Stimulated activated CD4-positive, alpha-beta T cell treated with anti-CD3 and anti-CD28 coated beads, Interleukin-12 subunit alpha, Interleukin-12 subunit beta, amount 100 ng/mL, for 4 hours (primary cell): ENCODE measurements at regions not wholly inside any gene's neighbourhood (a gene's known extent, or its start where the extent isn't known, plus 50 kb on each side); places are given as distances from the start of the nearest gene placed in this dataset.
"Not testable (repeated sequence)": the region's sequence is repeated elsewhere in the genome, so short reads cannot be mapped to it uniquely, and the experiment has no call there.

Experiments used
- DNase-seq: peaks from one replicate; pipeline ENCODE4 v3.0.0-alpha.2; 2020

DNA sequence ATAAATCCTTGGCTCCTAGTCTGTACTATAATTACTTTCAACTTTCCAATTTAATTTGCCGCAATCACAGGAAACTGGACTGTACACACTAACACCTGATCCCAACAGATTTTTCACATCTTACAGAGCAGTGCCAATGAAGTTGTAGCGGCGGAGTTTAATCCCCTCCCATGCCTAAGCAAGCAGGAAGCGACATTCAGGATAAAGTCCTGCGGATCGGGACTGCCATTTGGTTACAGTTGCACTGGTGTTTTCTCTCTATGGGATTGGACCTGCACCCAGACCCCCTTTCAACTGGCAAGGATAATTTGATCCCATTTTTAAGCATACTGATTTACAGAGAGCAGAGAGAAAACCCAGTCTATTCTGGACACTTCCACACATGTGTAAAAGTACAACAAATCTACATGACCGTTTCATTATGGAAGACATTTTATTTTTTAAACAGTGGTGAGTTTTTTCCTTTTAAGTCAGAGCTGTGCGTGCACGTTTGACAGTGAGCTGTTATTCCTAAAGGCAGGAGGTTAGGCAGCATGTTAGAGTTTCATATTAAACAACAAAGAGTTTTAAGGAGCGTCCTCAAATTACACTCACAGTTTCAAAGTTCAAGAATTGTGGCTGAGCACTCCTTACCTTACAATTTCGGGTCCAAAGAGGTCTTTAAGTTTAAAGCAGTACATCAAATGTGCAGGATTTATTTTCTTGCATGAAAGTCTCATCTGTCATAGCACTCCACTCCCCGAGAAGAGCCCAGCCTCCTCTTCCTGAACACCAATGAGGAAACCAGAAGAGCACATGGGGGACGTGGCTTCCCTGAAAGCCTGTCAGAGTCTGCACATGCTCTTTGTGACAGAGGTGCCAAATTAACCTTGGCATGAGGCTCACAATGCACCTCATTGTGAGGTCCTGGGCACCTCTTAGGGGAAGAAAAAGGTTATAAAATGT is 141.6 kb upstream of the RFC3 start:
- no peak for DNase-seq

DNA sequence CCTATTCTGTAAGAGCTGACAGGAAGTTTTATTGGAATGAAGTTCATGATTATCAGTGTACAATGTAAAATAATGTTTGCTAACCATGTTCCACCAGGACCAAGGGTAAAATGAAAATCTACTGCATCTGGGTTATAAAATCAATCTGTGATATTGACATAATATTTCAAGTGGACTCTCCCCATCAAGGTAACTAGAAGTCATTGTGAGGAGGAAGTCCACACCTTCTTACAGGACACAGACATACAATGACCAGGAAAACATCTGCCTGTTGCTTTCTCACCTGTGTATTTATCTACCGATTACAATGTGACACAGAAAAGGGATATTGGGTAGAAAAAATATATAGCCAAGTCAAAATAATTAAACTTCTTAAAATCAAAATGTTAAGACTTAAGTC is 140.7 kb upstream of the RFC3 start:
- DNase-seq, result no peak

DNA sequence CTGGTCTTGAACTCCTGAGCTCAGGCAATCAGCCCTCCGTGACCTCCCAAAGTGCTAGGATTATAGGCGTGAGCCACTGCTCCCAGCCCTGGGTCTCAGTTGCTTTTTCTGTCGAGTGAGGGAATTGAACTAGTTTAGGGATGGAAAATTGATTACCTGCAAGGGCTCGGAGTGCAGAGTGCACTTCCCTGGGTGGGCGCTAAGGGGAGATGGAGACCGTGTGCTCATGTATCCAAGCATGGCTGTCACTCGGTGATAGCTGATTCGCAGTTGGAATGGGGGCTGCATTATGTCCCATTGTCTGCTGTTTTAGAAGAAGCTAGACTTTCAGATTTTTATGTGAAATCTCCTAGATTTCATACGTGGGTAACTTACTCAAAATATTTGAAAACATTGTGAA is 139.9 kb upstream of the RFC3 start:
- no peak for DNase-seq

DNA sequence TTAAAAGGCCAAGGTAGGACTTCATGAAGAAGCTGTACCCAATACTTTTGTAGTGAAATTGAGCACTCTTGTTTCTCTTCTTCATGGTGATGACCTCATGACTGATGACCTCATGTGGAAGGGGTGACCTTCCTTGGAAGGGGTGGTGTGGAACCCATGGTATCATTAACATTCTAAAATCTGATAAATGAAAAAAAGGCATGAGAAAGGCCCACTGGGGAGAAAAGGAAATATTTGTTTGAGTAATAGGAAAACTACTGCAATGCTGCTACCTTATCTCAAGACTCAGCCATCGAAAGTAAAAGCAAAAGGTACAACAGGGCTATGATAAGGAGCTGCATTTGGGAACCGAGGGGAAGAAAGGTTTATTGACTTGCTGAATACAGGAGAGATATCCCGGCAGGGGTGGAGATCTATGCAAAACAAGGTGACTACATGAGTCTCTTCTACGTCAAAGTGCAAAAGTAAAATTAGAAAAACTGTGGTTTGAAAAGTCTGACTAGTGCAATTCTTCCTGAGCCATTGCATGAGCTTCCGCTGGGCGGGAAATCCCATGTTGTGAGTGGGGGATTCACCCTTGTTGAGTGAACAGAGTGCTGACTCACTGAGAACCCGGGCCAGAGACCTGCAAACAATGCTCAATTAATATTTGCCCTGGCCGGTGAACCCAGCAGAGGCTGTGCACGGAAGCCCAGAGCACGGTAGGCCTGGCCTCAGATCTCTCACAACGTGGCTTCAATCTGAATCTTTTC is 138.9 kb upstream of the RFC3 start:
- peak; percentile 65 for DNase-seq

DNA sequence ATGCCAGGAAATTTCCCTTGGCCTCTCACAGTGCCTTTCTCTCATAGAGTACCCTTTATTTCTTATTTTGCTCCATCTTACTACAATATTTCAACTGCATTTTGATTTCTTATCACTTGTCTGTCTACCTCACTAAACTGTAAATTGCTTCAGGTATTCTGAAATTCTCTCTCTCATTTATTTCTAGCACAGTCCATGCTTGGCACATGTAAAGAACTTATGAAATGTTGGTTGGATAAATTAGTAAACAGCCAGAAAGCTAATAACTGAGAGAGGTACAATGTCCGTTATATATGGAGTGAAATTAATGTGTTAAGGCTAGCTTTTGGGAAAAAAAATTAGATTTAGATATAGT is 138.3 kb upstream of the RFC3 start:
- DNase-seq, result no peak

DNA sequence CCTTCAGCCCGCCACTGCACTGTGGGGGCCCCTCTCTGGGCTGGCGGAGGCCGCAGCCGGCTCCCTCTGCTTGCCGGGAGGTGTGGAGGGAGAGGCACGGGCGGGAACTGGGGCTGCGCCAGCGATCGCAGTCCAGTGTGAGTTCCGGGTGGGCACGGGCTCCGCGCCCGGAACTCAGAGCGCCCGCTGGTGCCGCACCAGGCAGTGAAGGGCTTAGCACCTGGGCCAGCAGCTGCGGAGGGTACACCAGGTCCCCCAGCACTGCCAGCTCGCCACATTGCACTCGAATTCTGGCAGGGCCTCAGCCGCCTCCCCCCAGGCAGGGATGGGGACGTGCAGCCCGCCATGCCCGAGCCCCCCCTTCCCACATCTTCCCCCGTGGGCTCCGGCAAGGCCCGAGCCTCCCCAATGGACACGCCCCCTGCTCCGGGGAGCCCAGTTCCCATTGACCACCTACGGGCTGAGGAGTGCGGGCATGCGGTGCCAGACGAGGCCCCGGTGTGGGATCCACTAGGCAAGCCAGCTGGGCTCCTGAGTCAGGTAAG is 135.9 kb upstream of the RFC3 start:
- DNase-seq, result no peak

DNA sequence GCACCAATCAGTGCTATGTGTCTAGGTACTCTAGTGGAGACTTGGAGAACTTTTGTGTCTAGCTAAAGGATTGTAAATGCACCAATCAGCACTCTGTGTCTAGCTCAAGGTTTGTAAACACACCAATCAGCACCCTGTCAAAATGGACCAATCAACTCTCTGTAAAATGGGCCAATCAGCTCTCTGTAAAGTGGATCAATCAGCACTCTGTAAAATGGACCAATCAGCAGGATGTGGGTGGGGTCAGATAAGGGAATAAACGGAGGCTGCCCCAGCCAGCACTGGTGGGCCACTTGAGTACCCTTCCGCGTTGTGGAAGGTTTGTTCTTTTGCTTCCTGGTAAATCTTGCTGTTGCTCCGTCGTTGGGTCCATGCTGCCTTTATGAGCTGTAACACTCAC is 135.3 kb upstream of the RFC3 start:
- DNase-seq, result not testable (repeated sequence)

DNA sequence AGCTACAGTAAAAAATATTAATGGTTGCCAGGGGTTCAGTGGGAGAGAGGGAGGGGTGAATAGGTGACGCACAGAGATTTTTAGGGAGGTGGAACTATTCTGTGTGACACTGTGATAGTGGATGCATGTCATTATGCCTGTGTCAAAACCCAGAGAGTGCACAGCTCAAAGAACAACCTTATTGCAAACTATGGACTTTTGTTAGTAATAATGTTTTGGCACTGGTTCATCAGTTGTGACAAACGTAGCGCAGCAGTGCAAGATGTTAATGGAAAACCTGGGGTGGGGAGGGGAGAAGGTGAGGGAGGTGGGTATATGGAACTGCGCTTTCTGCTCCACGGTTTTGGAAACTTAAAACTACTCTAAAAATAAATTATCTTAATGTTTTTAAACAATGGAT is 134.6 kb upstream of the RFC3 start:
- no peak for DNase-seq

DNA sequence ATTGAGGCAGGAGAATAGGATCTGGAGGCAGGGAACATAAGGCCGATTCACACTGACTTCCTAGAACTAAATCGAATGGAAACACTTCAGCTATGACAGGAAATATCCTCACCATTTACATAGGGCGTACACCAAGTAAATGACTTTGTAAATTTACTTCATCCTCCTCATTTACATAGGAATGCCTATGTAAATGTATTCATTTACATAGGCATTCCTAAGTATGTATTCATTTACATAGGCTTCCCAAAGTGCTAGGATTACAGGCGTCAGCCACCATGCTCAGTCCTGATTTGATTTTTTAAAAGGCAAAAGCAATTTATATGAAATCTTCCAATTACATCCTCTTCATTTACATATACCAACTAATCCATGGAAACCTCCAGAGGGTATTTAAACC is 133.1 kb upstream of the RFC3 start:
- DNase-seq, result no peak

DNA sequence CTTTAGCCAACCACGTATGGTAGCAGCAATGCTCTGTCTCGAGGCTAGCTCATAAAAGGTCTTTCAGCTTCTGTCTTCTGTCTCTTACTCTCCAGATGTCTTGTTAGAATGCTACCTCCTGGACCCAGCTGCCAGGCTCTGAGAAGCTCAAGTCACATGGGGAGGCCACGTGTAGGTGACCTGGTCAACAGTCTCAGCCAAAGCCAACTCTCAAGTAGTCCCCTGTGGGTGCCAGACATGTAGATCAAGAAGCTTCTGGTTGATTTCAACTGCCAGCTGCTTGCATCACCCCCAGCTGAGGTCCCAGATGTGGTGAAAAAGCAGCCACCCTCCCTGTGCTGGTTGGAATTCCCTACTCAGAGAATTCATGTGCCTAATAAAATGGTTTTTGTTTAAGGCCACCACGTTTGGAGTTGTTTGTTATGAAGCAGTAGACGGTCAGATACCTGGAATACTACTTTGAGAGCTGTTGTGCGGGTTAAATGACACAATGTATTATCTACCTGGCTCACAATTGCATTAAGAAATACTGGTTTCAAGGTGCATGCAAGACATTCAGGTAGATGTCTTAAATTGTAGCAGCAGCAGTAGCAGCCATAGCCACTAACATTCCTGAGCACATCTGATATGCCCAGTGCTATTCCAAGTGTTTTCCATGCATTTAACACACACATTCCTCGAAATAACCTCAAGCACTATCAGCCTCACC is 131.0 kb upstream of the RFC3 start:
- no peak for DNase-seq

DNA sequence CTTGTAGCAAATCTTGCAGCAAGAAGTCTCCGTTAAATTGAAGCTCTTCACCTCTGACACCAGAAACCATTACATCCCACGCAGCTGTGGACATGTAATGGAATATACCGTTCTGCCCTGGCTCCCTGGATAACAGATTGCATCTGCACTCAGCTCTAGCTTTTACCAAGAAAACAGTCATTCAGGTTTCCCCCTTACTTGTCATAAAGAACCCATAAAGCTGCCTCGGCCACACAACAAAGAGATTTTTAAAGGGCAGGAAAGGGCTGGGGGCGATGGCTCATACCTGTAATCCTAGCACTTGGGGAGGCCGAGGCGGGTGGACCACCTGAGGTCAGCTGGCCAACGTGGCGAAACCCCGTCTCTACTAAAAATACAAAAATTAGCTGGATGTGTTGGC is 127.6 kb upstream of the RFC3 start:
- DNase-seq, result no peak

DNA sequence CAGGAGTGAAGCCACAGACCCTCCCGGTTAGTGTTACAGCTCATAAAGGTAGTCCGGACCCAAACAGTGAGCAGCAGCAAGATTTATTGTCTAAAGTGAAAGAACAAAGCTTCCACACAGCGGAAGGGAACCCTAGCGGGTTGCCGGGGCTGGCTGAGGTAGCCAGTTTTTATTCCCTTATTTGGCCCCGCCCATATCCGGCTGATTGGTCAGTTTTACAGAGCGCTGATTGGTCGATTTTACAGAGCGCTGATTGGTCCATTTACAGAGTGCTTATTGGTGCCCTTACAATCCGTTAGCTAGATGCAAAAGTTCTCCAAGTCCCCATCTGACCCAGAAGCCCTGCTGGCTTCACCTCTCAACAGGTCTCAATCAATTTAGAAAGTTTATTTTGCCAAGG is 126.0 kb upstream of the RFC3 start:
- DNase-seq, result no peak

DNA sequence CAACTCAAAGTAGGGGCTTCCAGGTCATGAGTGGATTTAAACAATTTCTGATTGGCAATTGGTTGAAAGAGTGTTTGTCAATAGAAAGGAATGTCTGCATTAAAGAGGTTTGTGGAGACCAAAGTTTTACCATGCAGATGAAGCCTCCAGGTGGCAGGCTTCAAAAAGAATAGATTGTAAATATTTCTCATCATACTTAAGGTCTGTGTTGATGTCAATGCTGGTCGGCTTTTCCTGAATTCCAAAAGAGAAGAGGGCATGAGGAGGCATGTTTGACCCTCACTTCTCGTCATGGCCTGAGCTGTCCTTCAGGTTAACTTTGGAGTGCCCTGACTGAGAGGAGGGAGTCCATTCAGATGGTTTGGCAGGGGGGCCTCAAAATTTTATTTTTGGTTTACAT is 125.4 kb upstream of the RFC3 start:
- DNase-seq, result no peak

DNA sequence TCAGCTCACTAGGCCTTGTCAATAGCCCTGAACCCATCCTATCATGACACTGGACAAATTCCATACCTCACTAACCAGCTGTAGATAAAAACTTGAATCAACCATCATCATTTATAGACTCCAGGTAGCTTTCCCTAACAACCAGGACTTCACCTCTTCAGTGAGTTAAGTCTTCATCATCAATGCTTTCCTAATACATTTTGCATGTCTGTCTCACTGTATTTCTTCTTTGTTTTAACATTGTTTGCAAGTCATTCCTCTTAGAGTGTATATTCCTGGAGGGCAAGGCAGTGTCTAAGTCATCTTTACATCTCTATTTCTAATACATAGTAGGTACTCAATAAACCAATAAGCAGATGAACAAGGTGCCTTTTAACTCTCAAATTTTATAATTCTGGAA is 123.4 kb upstream of the RFC3 start:
- DNase-seq, result no peak

DNA sequence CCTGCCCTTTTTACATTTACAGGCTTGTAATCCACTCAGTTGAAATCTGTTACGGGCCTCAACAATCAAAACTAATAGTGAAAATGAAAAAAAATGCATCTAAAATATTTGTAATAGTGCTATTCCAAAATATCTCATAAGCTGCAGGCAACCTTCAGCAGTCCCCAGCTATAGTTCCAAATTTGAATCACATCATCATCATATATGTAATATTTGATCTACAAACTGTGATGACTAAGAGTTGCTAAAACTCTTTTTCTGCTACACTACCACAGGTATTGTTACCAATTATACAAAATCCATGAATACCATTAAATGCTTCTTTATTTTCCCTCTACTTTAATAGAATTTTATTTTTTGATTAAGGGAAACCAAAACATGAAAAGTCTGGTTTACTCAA is 121.4 kb upstream of the RFC3 start:
- DNase-seq, result no peak

DNA sequence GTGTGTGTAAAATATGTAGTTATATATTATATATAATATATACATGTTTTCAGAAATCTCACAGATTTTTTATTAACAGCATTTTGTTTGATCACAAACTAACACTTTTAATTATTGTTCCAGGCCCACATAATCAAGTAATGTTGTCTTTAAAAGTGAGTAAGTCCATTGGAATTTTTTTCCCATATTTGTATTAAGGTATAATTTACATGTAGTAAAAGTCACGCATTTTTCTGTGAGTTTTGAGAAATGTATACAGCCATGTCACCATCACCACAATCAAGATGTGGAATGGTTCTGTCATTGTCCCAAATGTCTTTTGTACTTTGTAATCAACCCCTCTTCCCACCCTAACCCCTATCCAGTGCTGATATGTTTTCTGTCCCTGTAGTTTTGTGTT is 120.0 kb upstream of the RFC3 start:
- DNase-seq, result no peak

DNA sequence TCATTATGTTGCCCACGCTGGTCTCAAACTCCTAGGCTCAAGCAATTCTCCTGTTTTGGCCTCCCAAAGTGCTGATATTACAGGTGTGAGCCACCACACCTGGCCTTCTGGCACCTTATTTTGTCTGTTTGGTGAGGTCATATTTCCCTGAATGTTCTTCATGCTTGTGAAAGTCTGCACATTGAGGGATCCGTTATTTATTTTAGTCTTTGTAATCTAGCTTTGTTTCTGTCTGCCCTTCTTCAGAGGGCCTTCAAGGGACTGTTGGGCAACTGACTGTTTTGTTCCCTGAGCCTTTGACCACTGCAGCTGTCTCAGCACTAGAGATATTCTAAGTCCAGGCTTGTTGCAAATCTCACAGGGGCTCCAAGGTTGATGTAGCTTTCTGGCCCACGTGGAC is 110.5 kb upstream of the RFC3 start:
- DNase-seq, result no peak

DNA sequence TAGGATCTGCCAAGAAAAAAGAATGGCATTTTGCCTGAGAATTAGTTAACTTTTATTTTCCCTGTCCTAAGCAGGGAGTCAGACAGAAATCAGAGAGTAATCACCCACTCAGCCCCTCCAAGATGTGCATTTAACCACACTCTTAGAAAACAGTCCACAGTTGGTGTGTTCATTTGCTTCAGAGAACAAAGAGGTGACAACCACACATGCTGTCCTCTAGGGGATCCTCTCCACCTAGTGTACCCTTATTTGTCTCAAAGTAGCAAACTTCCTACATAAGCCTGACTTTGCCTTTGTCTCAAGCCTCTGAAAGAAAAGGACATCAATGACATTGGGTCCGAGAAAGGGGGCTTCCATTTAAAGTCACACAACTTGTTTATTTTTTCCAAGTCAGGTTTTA is 107.0 kb upstream of the RFC3 start:
- no peak for DNase-seq

DNA sequence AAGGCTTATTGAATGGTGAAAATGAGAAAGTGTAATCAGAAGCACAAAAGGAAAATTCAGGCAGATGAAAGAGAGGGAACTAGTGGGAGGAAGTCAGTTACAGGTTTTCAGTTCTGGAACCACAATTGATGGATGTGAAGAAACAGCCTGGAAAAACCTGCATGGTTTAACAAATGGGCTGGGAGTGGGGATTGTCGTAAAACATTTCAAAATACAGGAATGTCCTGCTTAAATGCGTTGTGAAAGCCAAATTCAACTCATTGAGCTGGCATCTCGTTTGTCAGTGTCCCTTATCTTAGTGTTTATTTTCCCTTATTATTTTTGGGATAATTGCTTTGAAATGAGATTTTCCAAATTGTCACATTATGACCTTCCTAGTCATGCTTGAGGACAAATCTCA is 106.5 kb upstream of the RFC3 start:
- DNase-seq, result no peak

DNA sequence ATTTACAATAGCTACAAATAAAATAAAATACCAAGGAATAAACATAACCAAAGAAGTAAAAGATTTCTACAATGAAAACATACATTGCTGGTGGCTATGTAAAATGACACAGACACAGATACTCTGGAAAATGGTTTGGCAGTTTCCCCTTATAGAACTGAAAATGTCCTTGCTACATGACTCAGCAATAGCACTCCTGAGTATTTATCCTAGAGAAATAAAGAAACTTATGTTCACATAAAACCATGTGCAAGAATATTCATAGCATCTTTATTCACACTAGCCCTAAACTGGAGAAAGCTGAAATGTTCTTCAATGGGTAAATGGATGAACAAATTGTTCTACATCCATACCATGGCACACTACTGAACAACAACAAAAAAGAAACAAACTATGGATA is 100.2 kb upstream of the RFC3 start:
- no peak for DNase-seq

DNA sequence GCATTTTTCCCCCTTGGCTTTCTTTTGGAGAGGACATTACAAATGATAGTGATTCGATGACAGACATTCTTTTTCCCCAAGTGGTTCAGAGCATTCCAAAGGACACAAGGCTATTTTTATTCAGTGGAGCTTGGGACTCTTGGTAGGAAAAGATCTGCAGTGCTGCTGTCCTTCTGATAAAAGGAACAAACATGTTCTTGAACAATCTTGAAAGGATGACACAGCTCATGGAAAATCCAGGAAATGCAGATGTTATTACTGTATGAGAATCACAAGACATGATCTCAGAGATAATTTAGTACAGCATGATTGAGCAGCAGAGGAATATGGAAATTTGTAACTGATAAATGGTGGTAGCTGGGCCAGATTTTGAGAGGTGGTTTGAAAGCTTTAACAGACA is 96.2 kb upstream of the RFC3 start:
- no peak for DNase-seq

DNA sequence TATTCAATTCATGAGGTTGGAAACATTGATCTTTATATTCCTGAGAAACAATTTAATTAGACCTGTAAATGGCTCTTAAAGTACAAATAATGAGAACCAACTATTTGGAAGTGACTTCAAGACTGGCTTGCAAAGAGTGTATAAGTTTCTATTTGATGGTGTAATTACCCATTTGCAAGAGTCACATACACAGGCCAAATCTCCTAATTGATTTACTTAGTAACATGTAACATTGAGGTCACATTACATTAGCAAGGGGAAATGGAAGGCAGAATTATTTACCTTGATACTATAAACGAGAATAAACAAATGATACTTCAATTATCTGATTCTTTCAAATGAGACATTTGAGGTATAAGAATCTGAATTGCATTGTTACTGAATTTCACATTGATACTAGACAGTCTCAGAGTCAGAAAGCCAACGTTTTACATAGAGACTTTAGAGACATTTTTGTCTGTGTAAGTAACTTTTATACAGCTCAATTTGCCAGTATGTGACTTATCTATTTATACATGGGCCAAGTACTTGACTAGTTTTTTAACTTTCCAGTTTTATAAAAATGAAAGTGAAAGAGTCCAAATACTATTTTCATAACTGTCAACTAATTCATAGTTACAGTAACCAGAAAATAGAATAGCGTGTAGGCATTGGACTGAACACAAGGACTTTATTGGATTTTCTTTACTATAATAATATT is 95.6 kb upstream of the RFC3 start:
- DNase-seq, result no peak

DNA sequence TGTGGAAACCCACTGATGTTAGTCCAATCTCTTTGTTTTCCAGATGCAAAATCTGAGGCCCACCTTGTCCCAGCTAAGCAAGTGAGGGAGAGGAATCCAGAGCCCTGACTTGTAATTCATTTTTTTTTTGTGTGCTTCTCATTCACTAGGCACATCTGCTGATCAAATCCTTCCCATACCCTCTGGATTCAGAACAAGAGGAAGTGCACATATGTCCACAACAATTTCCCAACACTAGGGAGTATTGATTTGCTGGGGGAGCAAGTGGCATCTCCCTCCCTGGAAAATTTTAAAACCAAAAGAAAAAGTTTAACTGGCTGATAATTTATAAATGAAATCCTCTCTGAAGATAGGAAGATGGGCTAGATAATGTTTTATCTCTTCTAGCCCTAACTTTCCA is 94.6 kb upstream of the RFC3 start:
- no peak for DNase-seq
